Dedifferentiated amniotic fluid mesenchymal stem cell (primary cell): ENCODE measurements at regions not wholly inside any gene's neighbourhood (a gene's known extent, or its start where the extent isn't known, plus 50 kb on each side); places are given as distances from the start of the nearest gene placed in this dataset.

Experiments used
- DNase-seq: peaks from one replicate; pipeline ENCODE4 v3.0.0-alpha.2; 2016; ENCODE audit errors: extremely low spot score

DNA sequence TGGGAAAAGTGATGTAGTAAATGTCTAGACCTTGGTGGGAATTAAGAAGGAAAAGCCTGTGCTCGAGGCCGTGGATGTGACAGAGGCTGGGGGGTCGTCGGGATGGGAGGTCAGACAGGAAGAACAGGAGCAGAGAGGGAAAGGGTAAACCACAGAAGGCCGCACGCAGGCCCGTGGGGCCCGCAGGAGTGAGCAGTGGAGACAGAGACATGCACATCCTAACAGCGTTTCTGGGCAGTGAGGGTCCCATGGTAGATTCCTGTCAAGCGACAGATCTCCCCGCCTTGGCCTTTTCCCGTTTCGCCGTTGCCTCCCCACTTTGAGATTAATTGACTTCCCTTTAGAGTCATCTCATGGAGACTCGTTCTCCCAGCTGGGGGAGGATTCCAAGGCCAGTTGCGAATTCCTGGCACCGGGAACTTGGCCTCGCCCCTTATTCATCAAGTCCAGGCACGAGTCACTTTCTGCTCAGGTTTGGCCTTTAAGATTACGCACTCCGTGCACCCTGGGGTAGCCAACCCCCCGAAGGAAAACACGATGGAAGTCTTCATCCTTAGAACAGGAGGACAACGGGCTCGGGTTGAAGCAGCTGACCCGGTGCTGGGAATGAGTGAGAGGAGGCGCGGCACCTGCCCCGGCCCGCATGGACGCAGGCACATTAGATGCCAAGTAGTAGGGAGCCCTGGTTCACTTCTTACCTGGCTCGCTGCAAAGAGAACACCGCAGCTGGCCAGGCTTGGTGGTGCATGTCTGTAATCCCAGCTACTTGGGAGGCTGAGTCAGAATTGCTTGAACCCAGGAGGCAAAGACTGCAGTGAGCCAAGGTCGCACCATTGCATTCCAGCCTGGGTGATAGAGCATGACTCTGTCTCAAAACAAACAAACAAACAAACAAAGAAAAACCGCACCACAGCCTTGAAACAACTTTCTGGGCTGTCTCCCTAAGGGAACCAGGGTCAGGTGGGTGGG lies 315.2 kb upstream of the SHH start:
- no peak for DNase-seq

GRCh38 chr7:156125841-156126730 lies 313.8 kb upstream of the SHH start:
- no peak for DNase-seq

DNA sequence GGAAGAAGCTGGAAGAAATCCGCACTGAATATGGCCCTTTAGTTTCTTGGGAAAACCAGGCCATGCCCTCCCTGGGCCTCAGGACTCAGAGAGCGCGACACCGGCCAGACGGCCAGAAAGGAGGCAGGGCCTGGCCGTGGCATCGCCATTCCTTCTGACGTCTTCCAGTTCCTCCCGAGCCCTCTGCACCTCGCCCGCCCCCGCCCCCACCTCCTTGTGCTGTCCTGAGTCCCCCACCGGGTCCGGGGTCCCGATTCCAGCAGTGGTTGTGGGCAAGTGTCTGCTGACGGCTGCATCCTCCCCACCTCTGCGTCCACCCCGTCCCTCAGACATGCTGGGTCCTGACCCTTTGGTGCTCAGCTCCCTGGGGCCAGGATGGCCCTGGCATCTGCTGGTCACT lies 312.1 kb upstream of the SHH start:
- no peak for DNase-seq

DNA sequence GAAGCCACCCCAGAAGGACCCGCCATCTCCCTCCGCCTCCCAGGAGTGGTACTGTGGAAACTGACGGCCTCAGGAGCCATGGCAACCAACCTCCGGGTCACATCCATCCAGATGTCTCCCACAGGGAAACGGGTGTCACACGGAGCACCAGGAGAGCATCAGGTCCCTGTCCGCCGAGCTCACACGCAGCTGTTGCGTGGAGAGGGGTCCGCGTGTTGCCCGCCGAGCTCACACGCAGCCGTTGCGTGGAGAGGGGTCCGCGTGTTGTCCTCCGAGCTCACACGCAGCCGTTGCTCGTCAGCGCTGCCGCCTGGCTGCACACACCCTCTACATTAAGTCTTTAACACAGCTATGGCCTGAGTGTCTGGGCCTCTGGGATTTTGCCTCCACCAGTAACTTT lies 311.1 kb upstream of the SHH start:
- no peak for DNase-seq

- DNase-seq = no peak
Observed at GRCh38 chr7:156122752-156123354, 310.6 kb upstream of the SHH start.

GRCh38 chr7:156121956-156122355 lies 309.7 kb upstream of the SHH start:
- DNase-seq = no peak

- no peak for DNase-seq
Observed at GRCh38 chr7:156121434-156121833, 309.2 kb upstream of the SHH start.

- no peak for DNase-seq
Observed at GRCh38 chr7:156120552-156120951, 308.3 kb upstream of the SHH start.

- DNase-seq = no peak
Observed at GRCh38 chr7:156119771-156120170, 307.5 kb upstream of the SHH start.

GRCh38 chr7:156118248-156118645 lies 306.0 kb upstream of the SHH start:
- DNase-seq = no peak

GRCh38 chr7:156117542-156118247 lies 305.4 kb upstream of the SHH start:
- DNase-seq = no peak

DNA sequence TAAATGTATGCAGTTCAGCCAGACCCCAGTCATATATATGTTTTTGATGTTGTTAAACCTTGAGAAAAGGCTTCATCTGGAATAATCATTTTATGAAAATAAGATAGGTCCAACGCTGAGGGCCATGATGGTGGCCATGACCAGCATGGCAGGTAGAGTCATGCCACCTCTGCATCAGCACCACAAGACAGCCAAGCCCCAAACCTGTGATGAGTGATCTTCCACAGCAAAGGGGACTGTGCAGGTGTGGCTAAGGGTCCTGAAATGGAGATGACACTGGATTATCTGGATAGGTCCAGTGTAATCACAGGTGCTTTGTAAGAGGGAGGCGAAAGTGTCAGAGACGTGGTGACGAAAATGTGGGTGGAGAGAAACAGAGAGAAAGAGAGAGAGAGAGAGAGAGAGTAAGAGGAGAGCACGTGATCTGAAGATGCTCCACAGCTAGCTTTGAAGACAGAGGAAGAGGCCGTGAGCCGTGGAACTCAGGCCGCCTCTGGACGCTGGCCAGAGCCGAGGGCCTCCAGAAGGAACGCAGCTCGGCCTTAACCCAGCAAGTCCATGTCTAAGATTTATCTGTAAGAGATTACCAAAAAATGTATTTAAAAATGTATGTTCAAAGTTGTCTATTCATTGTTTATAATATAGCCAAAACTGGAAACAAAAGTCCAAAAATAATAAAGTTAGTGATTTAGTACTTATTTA lies 304.4 kb upstream of the SHH start:
- DNase-seq = no peak

GRCh38 chr7:156115582-156115981 lies 303.3 kb upstream of the SHH start:
- DNase-seq = no peak

DNA sequence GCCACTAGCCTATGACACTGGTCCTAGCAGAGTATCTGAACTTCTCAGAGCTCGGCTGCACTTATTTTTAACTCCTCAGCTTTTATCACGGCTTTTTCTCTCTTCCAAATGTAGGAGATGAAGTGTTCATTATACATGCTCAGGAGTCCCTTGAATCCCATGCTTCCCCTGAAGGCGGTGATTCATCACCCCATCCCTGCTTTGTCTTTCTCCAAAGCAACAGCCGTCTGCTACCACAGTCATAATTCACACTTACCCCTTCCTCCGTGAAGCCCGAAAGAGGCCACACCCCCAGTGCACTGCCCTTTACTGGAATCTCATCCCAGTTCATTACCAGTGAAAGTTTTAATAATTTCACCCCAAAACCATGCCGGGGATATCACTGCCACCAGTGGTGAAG lies 301.5 kb upstream of the SHH start:
- DNase-seq = no peak

- DNase-seq = no peak
Observed at GRCh38 chr7:156109988-156110387, 297.7 kb upstream of the SHH start.

- no peak for DNase-seq
Observed at GRCh38 chr7:156109076-156109475, 296.8 kb upstream of the SHH start.

GRCh38 chr7:156107957-156108356 lies 295.7 kb upstream of the SHH start:
- DNase-seq = no peak

DNA sequence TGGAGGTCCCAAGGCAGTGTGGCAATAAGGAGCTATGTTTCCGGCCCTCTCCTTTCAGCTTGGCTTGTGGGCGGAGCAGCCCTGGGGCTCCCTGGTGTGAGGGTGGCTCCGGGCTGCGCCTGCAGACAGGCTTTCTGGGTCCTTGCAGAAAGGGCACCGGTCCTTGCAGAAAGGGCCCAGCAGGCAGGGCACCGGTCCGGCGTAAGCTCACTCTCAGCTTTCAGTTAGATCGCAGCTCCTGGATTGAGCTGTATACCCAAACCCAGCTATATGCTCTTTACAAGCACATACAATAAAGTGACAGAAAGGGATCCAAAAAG lies 293.8 kb upstream of the SHH start:
- DNase-seq = no peak

GRCh38 chr7:156105337-156106106 lies 293.3 kb upstream of the SHH start:
- no peak for DNase-seq
